ENCODE measurements at regions not wholly inside any gene's neighbourhood (a gene's known extent, or its start where the extent isn't known, plus 50 kb on each side); places are given as distances from the start of the nearest gene placed in this dataset.

GRCh38 chr10:83225781-83226180 is 913.5 kb upstream of the GHITM start:
- no peak overlapping the region for H2BK5ac ChIP-seq (ENCODE audit: low read depth, low read length)
- TF ChIP-seq TEAD4 (IDR thresholded peaks at IDR 0.05; ENCODE audit: low read depth, low read length) (no peak), EZH2 (IDR thresholded peaks at IDR 0.05; ENCODE audit: low read depth, low read length, severe bottlenecking) (no peak), NRF1 (IDR thresholded peaks at IDR 0.05; ENCODE audit: low read depth, low read length) (no peak), JUN (IDR thresholded peaks at IDR 0.05; ENCODE audit: low read depth, low read length) (no peak), GTF2F1 (IDR thresholded peaks at IDR 0.05; ENCODE audit: borderline replicate concordance, low read depth, low read length) (no peak), TBP (IDR thresholded peaks at IDR 0.05; ENCODE audit: low read depth, low read length) (no peak), TCF12 (IDR thresholded peaks at IDR 0.05; ENCODE audit: low read depth, low read length) (no peak), HDAC6 (IDR thresholded peaks at IDR 0.05; ENCODE audit: low read depth, low read length) (no peak), POLR2AphosphoS5 (IDR thresholded peaks at IDR 0.05; ENCODE audit: low read depth, low read length) (no peak), HDAC2 (IDR thresholded peaks at IDR 0.05; ENCODE audit: borderline replicate concordance in 1 of 2, low read depth in 2 of 2, low read length in 2 of 2) (no peak), RNF2 (IDR thresholded peaks at IDR 0.05; ENCODE audit: borderline replicate concordance, low read depth, low read length, missing control alignments, poor library complexity, severe bottlenecking) (no peak)
- TF ChIP-seq, protein P1, sequence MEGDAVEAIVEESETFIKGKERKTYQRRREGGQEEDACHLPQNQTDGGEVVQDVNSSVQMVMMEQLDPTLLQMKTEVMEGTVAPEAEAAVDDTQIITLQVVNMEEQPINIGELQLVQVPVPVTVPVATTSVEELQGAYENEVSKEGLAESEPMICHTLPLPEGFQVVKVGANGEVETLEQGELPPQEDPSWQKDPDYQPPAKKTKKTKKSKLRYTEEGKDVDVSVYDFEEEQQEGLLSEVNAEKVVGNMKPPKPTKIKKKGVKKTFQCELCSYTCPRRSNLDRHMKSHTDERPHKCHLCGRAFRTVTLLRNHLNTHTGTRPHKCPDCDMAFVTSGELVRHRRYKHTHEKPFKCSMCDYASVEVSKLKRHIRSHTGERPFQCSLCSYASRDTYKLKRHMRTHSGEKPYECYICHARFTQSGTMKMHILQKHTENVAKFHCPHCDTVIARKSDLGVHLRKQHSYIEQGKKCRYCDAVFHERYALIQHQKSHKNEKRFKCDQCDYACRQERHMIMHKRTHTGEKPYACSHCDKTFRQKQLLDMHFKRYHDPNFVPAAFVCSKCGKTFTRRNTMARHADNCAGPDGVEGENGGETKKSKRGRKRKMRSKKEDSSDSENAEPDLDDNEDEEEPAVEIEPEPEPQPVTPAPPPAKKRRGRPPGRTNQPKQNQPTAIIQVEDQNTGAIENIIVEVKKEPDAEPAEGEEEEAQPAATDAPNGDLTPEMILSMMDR (IDR thresholded peaks at IDR 0.05; ENCODE audit: control extremely low read depth in 1 of 3, insufficient read depth in 1 of 3, low read depth in 1 of 3, low read length in 3 of 3) = no peak
- no peak overlapping the region for H3K4me3 ChIP-seq (ENCODE audit: extremely low read depth in 1 of 4, insufficient read depth in 2 of 4, low read depth in 3 of 4, low read length in 4 of 4)
- H3K9me3 ChIP-seq (ENCODE audit: insufficient read depth in 2 of 2, low read depth in 1 of 2, low read length in 1 of 2) = no peaks in the 10 kb centered on the region
- H2AK5ac ChIP-seq (ENCODE audit: low read depth, low read length) = no peak overlapping the region
- POLR2A ChIA-PET (ENCODE audit: partially characterized antibody) = no interaction called here
- no peaks in the 10 kb centered on the region for H4K20me1 ChIP-seq (replicated peaks in 1 of 2; ENCODE audit: control insufficient read depth in 1 of 2, insufficient read depth in 2 of 2, low read length in 2 of 2)
- 0 out of 2 replicates have a peak, but pooled peaks cover 2% of the 10 kb centered on the region for H3K23me2 ChIP-seq (ENCODE audit: low read depth, low read length)
- no peak overlapping the region for H3K27ac ChIP-seq (ENCODE audit: low read depth, low read length)
- no peak overlapping the region for H4K91ac ChIP-seq (replicated peaks; ENCODE audit: insufficient read length, low read length)
- DNase-seq (ENCODE audit: low read depth in 1 of 2, low spot score in 2 of 2) = no peak
- H3K4me2 ChIP-seq (ENCODE audit: insufficient read depth in 1 of 2, low read depth in 2 of 2, low read length in 2 of 2) = no peak overlapping the region
- no peak overlapping the region for H3K14ac ChIP-seq (ENCODE audit: insufficient read length)
- no peak overlapping the region for H2BK15ac ChIP-seq (ENCODE audit: low read length)
- H3K4ac ChIP-seq (replicated peaks; ENCODE audit: insufficient read length, low read depth, low read length) = no peak overlapping the region
- no peak overlapping the region for H3K9ac ChIP-seq (replicated peaks in 1 of 4; ENCODE audit: extremely low read depth in 1 of 4, low read depth in 3 of 4, low read length in 3 of 4)
- 91% methylated on average over 4 of the region's 4 CpGs; no CpG with 5 or more reads in 1 of the 2 experiments for WGBS, 2 experiments (ENCODE audit: extremely low coverage in 1 of 2, insufficient coverage in 1 of 2, insufficient read length in 1 of 2, insufficient replicate concordance in 2 of 2, low coverage in 1 of 2, low lambda C conversion rate in 2 of 2, missing lambda C conversion rate in 1 of 2)
- CTCF ChIA-PET (ENCODE audit: partially characterized antibody) = interaction anchor here (0.6 kb wide), 1 partner anchor 663 kb away, joined by 3 read pairs; no protein-coding TSS in a partner anchor
- peaks cover 0 to 9% (median 0%) of the 10 kb centered on the region in 4 experiments; a peak in 3 of 7 replicates for H3K4me1 ChIP-seq (replicated peaks in 1 of 4; ENCODE audit: control insufficient read depth in 3 of 4, insufficient read depth in 4 of 4, low read length in 3 of 4)
- FAIRE-seq = no peak
- H3K56ac ChIP-seq (replicated peaks; ENCODE audit: insufficient read length, low read depth, low read length) = no peak overlapping the region
- no peak overlapping the region for H4K5ac ChIP-seq (ENCODE audit: insufficient read length, low read depth, low read length)
- no peak overlapping the region for H2BK12ac ChIP-seq (ENCODE audit: low read depth, low read length)
- no peak overlapping the region for H4K8ac ChIP-seq (ENCODE audit: extremely low read depth, insufficient read depth, low read length)
- H2AFZ ChIP-seq (ENCODE audit: low read length) = no peak overlapping the region
- no peaks in the 10 kb centered on the region for H3K79me1 ChIP-seq (ENCODE audit: low read depth, low read length)
- H3K79me2 ChIP-seq (ENCODE audit: control insufficient read depth in 1 of 2, insufficient read depth in 2 of 2, low read length in 2 of 2) = no peaks in the 10 kb centered on the region
- no peak overlapping the region for H3K23ac ChIP-seq (ENCODE audit: insufficient read length)
- H3K18ac ChIP-seq (ENCODE audit: extremely low read depth, low read length) = no peak overlapping the region
- no peak overlapping the region for H2BK20ac ChIP-seq (ENCODE audit: low read length)
- no peaks in the 10 kb centered on the region for H3K27me3 ChIP-seq (replicated peaks in 1 of 4; ENCODE audit: control insufficient read depth in 3 of 4, extremely low read depth in 1 of 4, insufficient read depth in 3 of 4, low read length in 3 of 4)
- H2BK120ac ChIP-seq (replicated peaks; ENCODE audit: low read depth, low read length) = no peak overlapping the region
- no peaks in the 10 kb centered on the region for H3K36me3 ChIP-seq (ENCODE audit: control insufficient read depth in 2 of 4, insufficient read depth in 4 of 4, low read length in 3 of 4)
